GM19467 (cell line): ENCODE measurements at regions not wholly inside any gene's neighbourhood (a gene's known extent, or its start where the extent isn't known, plus 50 kb on each side); places are given as distances from the start of the nearest gene placed in this dataset.

Source experiments
- ATAC-seq: cut with Tn5 transposase; IDR thresholded peaks from one replicate; pipeline ENCODE4 v1.9.1; 2021; ENCODE audit warnings: mild to moderate bottlenecking, moderate library complexity; ENCODE audit not compliant: unreplicated experiment

DNA sequence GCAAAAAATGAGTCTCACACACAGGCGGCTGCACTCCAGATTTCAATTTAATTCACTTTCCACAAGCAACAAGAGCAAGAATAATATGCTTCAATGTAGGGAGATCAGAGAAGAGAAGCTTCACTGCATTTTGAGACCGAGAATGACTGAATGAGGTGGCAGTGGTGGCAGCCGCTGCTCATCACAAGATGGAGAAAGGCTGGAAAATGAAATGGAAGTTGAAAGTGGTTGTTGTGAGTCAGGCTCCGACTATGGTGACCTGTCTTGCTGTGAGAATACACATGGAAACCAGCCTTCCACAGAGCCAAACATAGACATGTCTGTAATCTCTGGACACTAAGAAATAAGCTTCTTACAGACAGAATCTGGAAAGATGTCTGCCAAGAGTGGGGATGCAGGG is 499.6 kb upstream of the LRRN3 start:
- no peak for ATAC-seq

DNA sequence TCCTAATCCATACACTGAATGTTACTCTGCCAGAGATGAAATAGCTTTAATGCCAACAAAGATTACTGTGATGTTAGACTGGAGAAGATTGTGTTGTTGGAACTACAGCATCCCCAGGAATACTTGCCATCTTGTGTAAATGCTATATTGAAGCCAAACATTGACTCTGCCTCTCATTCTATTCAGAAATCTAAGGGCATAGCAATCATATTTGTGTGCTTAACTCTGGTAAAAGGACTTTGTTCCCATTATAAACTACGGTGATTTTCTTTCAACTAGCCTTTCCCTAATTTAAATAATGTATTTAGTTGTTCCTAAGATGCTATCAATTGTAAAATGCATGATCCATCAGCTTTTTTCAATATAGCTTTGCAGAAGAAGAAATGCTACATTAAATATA is 498.4 kb upstream of the LRRN3 start:
- no peak for ATAC-seq

DNA sequence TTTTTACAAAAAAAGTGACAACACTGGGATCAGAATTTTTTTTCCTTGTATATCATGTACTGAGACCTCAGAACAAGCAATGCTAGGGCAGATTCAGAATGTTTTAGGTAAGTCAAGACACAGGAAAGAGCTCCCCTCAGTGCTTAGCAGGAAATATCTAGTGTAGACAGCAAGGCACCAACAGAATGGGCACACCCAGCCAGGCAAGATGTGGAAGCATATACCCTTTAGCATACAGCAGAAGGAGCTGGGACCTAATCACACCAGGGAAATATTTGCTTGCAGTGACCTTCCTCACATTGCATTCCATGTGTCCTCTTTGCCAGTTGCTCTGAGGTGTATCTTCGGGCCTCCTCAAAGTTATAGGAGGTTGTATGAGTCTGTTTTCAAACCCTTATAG is 497.6 kb upstream of the LRRN3 start:
- ATAC-seq, result no peak

DNA sequence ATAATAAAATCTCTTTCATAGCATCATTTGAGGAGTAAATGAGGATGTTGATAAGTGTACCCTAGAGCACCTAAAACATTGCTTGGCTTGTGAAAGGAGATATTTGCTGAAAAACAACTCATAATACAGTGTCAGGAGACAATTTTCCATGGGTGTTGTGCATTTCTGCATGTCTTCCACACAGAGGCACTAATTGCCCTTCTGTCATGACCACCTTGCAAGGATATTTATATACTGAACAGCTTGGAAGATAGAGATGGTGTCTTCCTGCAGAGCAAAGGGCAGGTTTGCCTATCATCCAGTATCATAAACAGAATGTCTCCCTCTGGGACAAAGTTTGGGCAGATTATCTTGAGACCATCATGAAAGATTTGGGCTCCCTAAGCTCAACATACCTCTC is 495.2 kb upstream of the LRRN3 start:
- no peak for ATAC-seq

DNA sequence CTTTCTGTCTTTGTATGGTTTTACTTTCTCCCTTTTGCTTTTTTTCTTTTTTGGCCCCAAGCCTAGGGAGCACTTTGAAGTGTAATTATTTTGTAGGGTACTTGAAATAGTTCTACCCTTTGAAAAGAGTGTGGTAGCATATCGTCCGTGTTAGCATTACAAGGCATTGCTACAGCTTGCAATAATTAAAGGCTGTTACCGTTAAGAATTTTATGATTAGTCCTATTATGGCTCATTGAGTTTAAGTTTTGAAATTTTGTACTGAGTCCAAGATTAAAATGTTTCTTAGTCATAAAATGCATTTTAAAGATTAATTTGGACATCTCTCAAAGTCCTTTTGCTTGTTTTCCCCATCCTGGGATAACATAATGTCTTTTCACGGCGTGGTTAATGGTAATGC is 490.0 kb upstream of the LRRN3 start:
- ATAC-seq, result no peak

DNA sequence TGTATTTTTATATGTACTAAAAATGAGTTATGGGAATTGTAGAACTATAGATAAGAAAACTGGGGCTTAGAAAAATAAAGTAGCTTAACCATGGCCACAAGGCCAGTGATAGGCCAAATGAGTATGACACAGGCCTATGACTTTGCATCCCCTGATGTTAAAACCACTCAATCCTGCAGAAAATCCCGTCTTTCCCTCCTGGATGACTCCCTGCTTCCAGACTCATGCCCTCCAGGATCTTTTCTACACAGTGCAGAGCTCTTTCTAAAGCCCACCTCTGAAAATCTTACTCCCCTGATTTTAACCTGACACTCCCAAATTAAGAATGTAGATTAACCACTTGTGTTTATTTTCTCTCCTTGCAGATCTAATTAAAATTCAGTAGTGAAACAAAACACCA is 489.2 kb upstream of the LRRN3 start:
- no peak for ATAC-seq

DNA sequence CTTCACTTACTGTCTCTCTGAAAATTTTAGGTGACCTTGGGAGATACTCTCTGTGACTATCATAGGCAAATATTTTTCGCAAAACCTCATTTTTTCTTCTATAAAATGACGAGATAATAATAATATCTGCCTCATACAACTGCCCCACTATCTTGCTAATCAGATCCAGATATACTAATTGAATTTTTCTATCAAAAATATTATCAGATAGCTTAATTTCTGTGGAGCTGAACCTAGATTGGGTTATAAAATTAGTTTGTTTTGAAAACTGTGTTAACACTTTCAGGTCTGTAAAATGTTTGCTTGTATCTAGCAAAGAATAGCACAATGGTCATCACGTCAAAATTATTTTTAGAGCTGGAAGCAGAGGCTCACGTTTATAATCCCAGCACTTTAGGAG is 486.7 kb upstream of the LRRN3 start:
- no peak for ATAC-seq

DNA sequence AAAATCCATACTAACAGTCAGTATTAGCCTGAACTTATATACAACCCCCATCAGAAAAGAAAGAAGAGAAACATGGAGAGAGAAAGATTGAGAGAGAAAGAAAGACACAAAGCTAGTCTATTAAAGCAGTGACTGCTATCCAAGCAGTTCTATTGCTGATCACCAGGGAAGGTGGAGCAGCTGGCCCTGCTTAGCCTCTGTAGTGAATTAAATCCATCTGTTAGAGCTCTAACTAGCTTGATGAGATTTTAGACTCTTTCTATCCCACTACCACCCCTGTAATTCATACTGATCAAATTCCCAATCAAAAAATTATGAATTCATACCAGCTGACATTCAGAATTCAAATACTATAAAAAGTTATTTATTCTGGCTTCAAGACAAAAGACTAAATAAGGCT is 486.0 kb upstream of the LRRN3 start:
- no peak for ATAC-seq

DNA sequence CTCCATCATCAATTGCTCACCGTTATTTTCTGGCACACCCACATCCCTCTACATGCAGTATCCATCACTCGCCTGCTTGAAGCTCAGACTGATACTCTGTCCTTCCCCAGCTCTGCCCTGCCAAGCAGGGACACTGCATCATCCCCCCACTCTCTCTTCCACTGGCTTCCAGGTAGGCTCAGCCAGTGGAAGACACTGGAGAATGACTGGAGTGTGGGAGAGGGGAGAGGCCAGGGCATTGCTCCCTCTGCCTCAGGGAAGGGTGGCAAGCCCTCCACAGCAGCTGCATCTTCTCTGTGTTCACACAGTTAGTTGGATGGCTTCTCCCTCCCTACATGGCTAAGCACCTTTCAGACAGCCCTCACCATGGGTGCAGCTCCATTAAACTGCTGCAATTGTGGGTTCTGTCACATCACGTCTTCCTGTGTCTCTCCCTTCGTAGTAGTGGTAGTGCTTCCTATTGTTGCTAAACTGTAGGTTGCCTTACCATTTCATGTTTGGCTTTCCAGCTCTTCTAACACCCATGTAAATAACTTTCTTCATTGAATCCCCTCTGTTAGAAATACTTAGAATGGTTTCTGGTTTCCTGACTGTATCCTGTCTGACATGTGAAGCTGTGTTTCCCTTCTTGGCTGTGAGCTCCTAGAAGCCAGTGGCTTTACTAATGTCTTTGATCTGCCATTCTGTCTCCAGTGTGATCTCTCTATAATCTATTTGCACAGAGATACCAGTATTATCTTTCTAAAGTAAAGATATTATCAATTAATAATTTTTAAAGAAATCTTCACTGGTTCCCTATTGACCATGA is 483.7 kb upstream of the LRRN3 start:
- ATAC-seq, result no peak

DNA sequence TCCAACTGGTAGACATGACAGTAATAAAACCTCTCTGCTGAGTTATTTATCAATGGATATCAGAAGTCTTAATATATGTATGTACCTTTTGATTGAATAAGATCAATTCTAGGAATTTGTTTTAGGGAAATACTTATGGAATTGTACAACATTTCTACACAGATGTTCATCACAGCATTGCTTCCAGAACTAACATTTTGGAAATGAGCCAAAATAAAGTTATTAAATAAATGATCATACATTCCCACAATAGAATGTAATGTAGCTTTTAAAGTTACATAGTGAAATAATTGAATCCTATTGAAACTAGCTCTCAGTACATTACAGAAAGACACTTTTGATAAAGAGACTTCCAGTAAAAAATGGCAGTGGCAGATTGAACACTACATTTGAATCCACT is 481.6 kb upstream of the LRRN3 start:
- ATAC-seq, result no peak

DNA sequence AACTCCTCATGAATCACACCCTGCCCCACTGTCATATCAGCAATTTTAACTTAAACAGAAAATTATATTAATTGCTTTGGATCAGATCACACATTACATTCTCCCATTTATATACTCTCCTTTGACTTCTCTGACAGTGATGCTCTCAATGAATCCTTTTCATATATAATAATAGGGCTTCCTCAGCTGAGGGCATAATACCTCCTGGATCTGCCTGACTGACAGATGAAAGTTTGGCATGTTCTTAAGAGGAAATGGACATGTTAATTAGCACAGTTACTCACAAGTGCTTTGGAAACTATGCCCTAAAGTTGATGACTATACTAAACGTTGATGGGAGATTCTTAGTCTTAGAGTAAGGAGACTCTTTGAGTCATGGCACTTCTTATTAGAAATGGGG is 478.2 kb upstream of the LRRN3 start:
- ATAC-seq, result no peak
